DOHH2 (cell line): ENCODE measurements at regions not wholly inside any gene's neighbourhood (a gene's known extent, or its start where the extent isn't known, plus 50 kb on each side); places are given as distances from the start of the nearest gene placed in this dataset.

Source experiments
- H3F3A ChIP-seq: fragments of 200-600 bp; sonication (generic), shearing (Covaris generic); 2 replicates; pipeline ENCODE4 v1.6.0; 2016; ENCODE audit warnings: antibody characterized with exemption, mild to moderate bottlenecking; ENCODE audit not compliant: control insufficient read depth, insufficient read depth
- H3K27ac ChIP-seq: fragments of 200-600 bp; sonication (generic); 2 replicates; pipeline ENCODE4 v1.5.1; 2014; ENCODE audit warnings: low read depth, mild to moderate bottlenecking, low read length, moderate library complexity
- H3K27me3 ChIP-seq: fragments of 200-600 bp; sonication (generic); 2 replicates; pipeline ENCODE4 v1.6.1; 2014; ENCODE audit warnings: mild to moderate bottlenecking, low read length, mixed read lengths; ENCODE audit not compliant: control insufficient read depth
- H3K36me3 ChIP-seq: fragments of 200-600 bp; sonication (generic); 2 replicates; pipeline ENCODE4 v1.6.1; 2014; ENCODE audit warnings: mild to moderate bottlenecking, low read length, moderate library complexity, mixed read lengths; ENCODE audit not compliant: control insufficient read depth
- H3K4me1 ChIP-seq: fragments of 200-600 bp; sonication (generic); 2 replicates; pipeline ENCODE4 v1.6.1; 2014; ENCODE audit warnings: mild to moderate bottlenecking, low read length, mixed read lengths; ENCODE audit not compliant: control insufficient read depth
- H3K4me2 ChIP-seq: fragments of 200-600 bp; sonication (generic); 2 replicates; pipeline ENCODE4 v1.6.0; 2014; ENCODE audit warnings: mild to moderate bottlenecking, low read length, moderate library complexity
- H3K4me3 ChIP-seq: fragments of 200-600 bp; sonication (generic); 2 replicates; pipeline ENCODE4 v1.5.1; 2014; ENCODE audit warnings: mild to moderate bottlenecking, low read length, mixed read lengths
- H3K79me2 ChIP-seq: fragments of 200-600 bp; sonication (generic); 2 replicates; pipeline ENCODE4 v1.6.1; 2014; ENCODE audit warnings: mild to moderate bottlenecking, low read length, mixed read lengths; ENCODE audit not compliant: control insufficient read depth
- H3K9me2 ChIP-seq: fragments of 200-600 bp; sonication (generic); replicated peaks from 2 replicates; pipeline ENCODE4 v1.6.1; 2014; ENCODE audit warnings: mild to moderate bottlenecking, low read length, mixed read lengths; ENCODE audit not compliant: control insufficient read depth
- H3K9me3 ChIP-seq: fragments of 200-600 bp; sonication (generic); 2 replicates; pipeline ENCODE4 v1.6.1; 2014; ENCODE audit warnings: antibody characterized with exemption, low read length, mixed read lengths; ENCODE audit not compliant: control insufficient read depth, insufficient read depth
- H4K20me1 ChIP-seq: fragments of 200-600 bp; sonication (generic); 2 replicates; pipeline ENCODE4 v1.6.0; 2014; ENCODE audit warnings: low read depth, mild to moderate bottlenecking, antibody characterized with exemption, low read length, moderate library complexity; ENCODE audit not compliant: control insufficient read depth, insufficient read depth
- EZH2phosphoT487 ChIP-seq: fragments of 200-600 bp; sonication (generic); IDR thresholded peaks from 2 replicates; pipeline ENCODE4 v1.6.1; 2017; ENCODE audit warnings: borderline replicate concordance, mild to moderate bottlenecking, antibody characterized with exemption, low read length, moderate library complexity, mixed read lengths
- TF ChIP-seq, protein P1 (sequence below): fragments of 200-600 bp; sonication (generic); IDR thresholded peaks from one replicate; pipeline ENCODE4 v1.5.1; 2014; ENCODE audit warnings: antibody characterized with exemption, mild to moderate bottlenecking, low read depth, low read length; ENCODE audit not compliant: poor library complexity, severe bottlenecking

DNA sequence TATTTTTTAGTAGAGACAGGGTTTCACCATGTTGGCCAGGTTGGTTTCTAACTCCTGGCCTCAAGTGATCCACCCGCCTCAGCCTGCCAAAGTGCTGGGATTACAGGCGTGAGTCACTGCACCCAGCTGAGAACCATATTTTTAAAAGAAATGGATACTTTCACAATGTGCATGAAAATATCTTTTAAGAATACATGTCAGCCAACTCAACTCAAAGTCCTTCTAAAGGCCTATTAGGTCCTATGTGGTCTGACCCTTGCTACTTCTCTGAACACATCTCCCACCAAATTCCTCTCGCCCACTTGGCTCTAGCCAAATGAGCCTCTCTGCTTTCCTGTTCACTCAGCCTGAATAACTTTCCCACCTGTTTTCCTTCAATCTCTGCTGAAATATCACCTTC lies 119.6 kb downstream of the MTX2 start:
- H3K79me2 ChIP-seq, result no peaks in the 10 kb centered on the region
- H3K4me1 ChIP-seq, result no peaks in the 10 kb centered on the region
- H3K4me3 ChIP-seq, result no peak overlapping the region
- no peaks in the 10 kb centered on the region for H3K9me2 ChIP-seq
- no peak for TF ChIP-seq EZH2phosphoT487
- TF ChIP-seq, protein P1, sequence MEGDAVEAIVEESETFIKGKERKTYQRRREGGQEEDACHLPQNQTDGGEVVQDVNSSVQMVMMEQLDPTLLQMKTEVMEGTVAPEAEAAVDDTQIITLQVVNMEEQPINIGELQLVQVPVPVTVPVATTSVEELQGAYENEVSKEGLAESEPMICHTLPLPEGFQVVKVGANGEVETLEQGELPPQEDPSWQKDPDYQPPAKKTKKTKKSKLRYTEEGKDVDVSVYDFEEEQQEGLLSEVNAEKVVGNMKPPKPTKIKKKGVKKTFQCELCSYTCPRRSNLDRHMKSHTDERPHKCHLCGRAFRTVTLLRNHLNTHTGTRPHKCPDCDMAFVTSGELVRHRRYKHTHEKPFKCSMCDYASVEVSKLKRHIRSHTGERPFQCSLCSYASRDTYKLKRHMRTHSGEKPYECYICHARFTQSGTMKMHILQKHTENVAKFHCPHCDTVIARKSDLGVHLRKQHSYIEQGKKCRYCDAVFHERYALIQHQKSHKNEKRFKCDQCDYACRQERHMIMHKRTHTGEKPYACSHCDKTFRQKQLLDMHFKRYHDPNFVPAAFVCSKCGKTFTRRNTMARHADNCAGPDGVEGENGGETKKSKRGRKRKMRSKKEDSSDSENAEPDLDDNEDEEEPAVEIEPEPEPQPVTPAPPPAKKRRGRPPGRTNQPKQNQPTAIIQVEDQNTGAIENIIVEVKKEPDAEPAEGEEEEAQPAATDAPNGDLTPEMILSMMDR, result no peak
- H3K27ac ChIP-seq, result no peak overlapping the region
- no peak overlapping the region for H3K4me2 ChIP-seq
- no peaks in the 10 kb centered on the region for H4K20me1 ChIP-seq
- no peaks in the 10 kb centered on the region for H3K36me3 ChIP-seq
- no peaks in the 10 kb centered on the region for H3K9me3 ChIP-seq
- no peaks in the 10 kb centered on the region for H3K27me3 ChIP-seq
- H3F3A ChIP-seq, result no peaks in the 10 kb centered on the region

DNA sequence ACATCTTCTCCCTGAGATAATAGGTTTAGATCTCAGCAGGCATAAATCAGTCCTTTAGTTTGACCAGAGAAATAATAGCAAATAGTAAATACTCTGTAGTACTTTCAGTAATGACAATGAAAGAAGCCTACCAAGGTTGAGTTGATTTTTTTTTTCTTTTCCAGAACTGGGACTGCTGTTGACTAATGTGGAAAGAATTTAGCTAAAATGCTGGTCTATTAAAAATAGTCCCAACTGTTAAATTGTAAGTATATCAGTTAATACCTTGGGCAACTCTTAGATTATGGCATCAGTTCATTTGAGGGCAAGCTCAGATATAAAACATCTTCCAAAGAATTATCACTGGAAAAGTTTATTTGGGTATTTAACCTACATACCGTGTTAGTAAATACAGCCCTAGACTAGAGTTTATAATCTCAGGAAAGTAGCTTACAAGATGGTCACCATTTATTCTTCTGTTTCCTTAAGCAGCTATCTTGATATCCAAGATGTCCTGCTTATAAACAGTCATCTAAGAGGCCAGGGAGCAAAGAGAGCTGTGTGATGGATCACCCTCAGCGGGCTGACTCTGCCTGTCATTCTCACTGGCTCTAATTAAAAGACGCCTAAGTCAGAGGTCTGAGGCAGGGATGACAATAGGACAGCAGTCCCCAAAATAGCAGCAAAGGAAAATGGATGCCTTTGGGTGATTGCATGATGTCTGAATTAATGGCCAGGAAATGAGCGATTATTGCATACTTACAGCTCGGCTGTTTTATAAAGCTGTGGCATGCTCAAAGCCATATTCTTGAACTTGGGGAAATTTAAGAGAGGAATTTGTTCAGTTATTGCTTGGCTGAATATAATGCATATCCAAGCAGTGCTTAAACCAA lies 121.3 kb downstream of the MTX2 start:
- no peak overlapping the region for H3K27ac ChIP-seq
- no peaks in the 10 kb centered on the region for H3K36me3 ChIP-seq
- no peaks in the 10 kb centered on the region for H3K4me1 ChIP-seq
- no peak overlapping the region for H3K4me2 ChIP-seq
- H3K9me3 ChIP-seq, result no peaks in the 10 kb centered on the region
- no peaks in the 10 kb centered on the region for H3K79me2 ChIP-seq
- H3K27me3 ChIP-seq, result no peaks in the 10 kb centered on the region
- no peaks in the 10 kb centered on the region for H3K9me2 ChIP-seq
- H3K4me3 ChIP-seq, result no peak overlapping the region
- H4K20me1 ChIP-seq, result no peaks in the 10 kb centered on the region
- H3F3A ChIP-seq, result no peaks in the 10 kb centered on the region
- TF ChIP-seq, protein P1, result no peak
- no peak for TF ChIP-seq EZH2phosphoT487

DNA sequence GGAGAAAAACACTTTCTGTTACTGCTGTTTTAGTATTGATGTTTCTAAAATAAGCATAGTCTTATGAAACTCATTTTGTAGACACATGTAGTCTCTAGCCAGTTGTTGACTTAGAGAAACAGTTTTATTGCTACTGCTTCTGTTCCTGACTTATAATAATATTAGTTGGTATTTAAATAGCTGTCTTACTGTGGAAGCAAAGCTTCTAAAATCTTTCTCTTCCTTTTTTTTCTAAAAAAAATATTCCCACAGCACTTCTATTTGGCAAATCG lies 121.8 kb downstream of the MTX2 start:
- Histone ChIP-seq H3K79me2 (no peaks in the 10 kb centered on the region), H3K9me2 (no peaks in the 10 kb centered on the region), H3K27me3 (no peaks in the 10 kb centered on the region), H3K4me2 (no peak overlapping the region), H3K4me1 (no peaks in the 10 kb centered on the region), H3K27ac (no peak overlapping the region), H3K36me3 (no peaks in the 10 kb centered on the region), H3F3A (no peaks in the 10 kb centered on the region), H3K9me3 (no peaks in the 10 kb centered on the region), H4K20me1 (no peaks in the 10 kb centered on the region), H3K4me3 (no peak overlapping the region)
- no peak for TF ChIP-seq EZH2phosphoT487
- TF ChIP-seq, protein P1, result no peak
